Muscle of leg (tissue), 3 donors: ENCODE measurements at regions not wholly inside any gene's neighbourhood (a gene's known extent, or its start where the extent isn't known, plus 50 kb on each side); places are given as distances from the start of the nearest gene placed in this dataset.

Experiments used
- DNase-seq: peaks from one replicate; pipeline ENCODE4 v3.0.0; 2013
- H3K27ac ChIP-seq: one replicate; pipeline ENCODE4 v1.5.1; 2013; ENCODE audit warnings: mild to moderate bottlenecking, low read length, control low read depth
- H3K27me3 ChIP-seq: one replicate; pipeline ENCODE4 v1.6.1; 2013; ENCODE audit warnings: low read length; ENCODE audit not compliant: control insufficient read depth, insufficient read depth
- H3K36me3 ChIP-seq: one replicate; pipeline ENCODE4 v1.6.1; 2013; ENCODE audit warnings: low read length; ENCODE audit not compliant: control insufficient read depth, insufficient read depth
- H3K4me1 ChIP-seq: one replicate; pipeline ENCODE4 v1.6.1; 2013; ENCODE audit warnings: low read length; ENCODE audit not compliant: control insufficient read depth, insufficient read depth
- H3K4me3 ChIP-seq: one replicate; pipeline ENCODE4 v1.5.1; 2013; ENCODE audit warnings: low read length, control low read depth
- H3K9me3 ChIP-seq: replicated peaks from 2 replicates; pipeline ENCODE4 v1.6.1; 2013; ENCODE audit warnings: low read depth, low read length; ENCODE audit not compliant: control insufficient read depth
- WGBS: methylation state at CpG from one replicate; pipeline ENCODE4 v1.1.5; 2013; ENCODE audit warnings: missing lambda C conversion rate; ENCODE audit not compliant: insufficient coverage; 5-methylcytosine and 5-hydroxymethylcytosine counted together

GRCh38 chr14:56963381-56963780, 153.1 kb upstream of the OTX2 start:
- H3K4me3 ChIP-seq: no peak overlapping the region
- peak; percentile 12 for DNase-seq
- no peak overlapping the region for H3K27ac ChIP-seq
- H3K27me3 ChIP-seq: no peaks in the 10 kb centered on the region
- WGBS: 100% methylated on average over 1 of the region's 6 CpGs
- H3K36me3 ChIP-seq: no peaks in the 10 kb centered on the region
- no peaks in the 10 kb centered on the region for H3K4me1 ChIP-seq
- no peaks in the 10 kb centered on the region for H3K9me3 ChIP-seq

GRCh38 chr14:56962444-56963080, 152.3 kb upstream of the OTX2 start:
- 86% methylated on average over 1 of the region's 4 CpGs for WGBS
- no peak overlapping the region for H3K4me3 ChIP-seq
- H3K27ac ChIP-seq: no peak overlapping the region

GRCh38 chr14:56959869-56960268, 149.6 kb upstream of the OTX2 start:
- H3K4me3 ChIP-seq: no peak overlapping the region
- no peaks in the 10 kb centered on the region for H3K27me3 ChIP-seq
- DNase-seq: no peak
- no peaks in the 10 kb centered on the region for H3K9me3 ChIP-seq
- no peak overlapping the region for H3K27ac ChIP-seq
- H3K36me3 ChIP-seq: no peaks in the 10 kb centered on the region
- H3K4me1 ChIP-seq: no peaks in the 10 kb centered on the region

More at GRCh38 chr14:56962444-56963080, 152.3 kb upstream of the OTX2 start:
- no peaks in the 10 kb centered on the region for H3K4me1 ChIP-seq
- no peaks in the 10 kb centered on the region for H3K27me3 ChIP-seq
- H3K36me3 ChIP-seq: no peaks in the 10 kb centered on the region
- no peaks in the 10 kb centered on the region for H3K9me3 ChIP-seq
- no peak for DNase-seq

GRCh38 chr14:56959121-56959520, 148.8 kb upstream of the OTX2 start:
- no peak overlapping the region for H3K27ac ChIP-seq
- no peaks in the 10 kb centered on the region for H3K9me3 ChIP-seq
- no peak for DNase-seq
- H3K4me3 ChIP-seq: no peak overlapping the region
- H3K27me3 ChIP-seq: no peaks in the 10 kb centered on the region
- no peaks in the 10 kb centered on the region for H3K4me1 ChIP-seq
- no peaks in the 10 kb centered on the region for H3K36me3 ChIP-seq

GRCh38 chr14:56956182-56956581, 145.9 kb upstream of the OTX2 start:
- no peak for DNase-seq
- no CpG with 5 or more reads among the region's 2 CpGs for WGBS
- Histone ChIP-seq H3K4me3 (no peak overlapping the region), H3K36me3 (no peaks in the 10 kb centered on the region), H3K27ac (no peak overlapping the region), H3K9me3 (no peaks in the 10 kb centered on the region), H3K4me1 (no peaks in the 10 kb centered on the region), H3K27me3 (no peaks in the 10 kb centered on the region)

- H3K27ac ChIP-seq: no peak overlapping the region
- WGBS: no CpG with 5 or more reads among the region's 3 CpGs
- DNase-seq: no peak
- no peaks in the 10 kb centered on the region for H3K27me3 ChIP-seq
- no peaks in the 10 kb centered on the region for H3K4me1 ChIP-seq
- H3K4me3 ChIP-seq: no peak overlapping the region
- no peaks in the 10 kb centered on the region for H3K36me3 ChIP-seq
- no peaks in the 10 kb centered on the region for H3K9me3 ChIP-seq
These were observed 145.5 kb upstream of the OTX2 start for GRCh38 chr14:56955745-56956144.

- Histone ChIP-seq H3K27ac (no peak overlapping the region), H3K9me3 (no peaks in the 10 kb centered on the region), H3K4me3 (no peak overlapping the region), H3K27me3 (no peaks in the 10 kb centered on the region), H3K4me1 (no peaks in the 10 kb centered on the region), H3K36me3 (no peaks in the 10 kb centered on the region)
- peak; percentile 20 for DNase-seq
- WGBS: 0% methylated on average over 1 of the region's 5 CpGs
These were observed 143.6 kb upstream of the OTX2 start for GRCh38 chr14:56953884-56954283.

GRCh38 chr14:56952766-56953473, 142.6 kb upstream of the OTX2 start:
- Histone ChIP-seq H3K9me3 (no peaks in the 10 kb centered on the region), H3K27me3 (no peaks in the 10 kb centered on the region), H3K4me1 (no peaks in the 10 kb centered on the region), H3K27ac (no peak overlapping the region), H3K4me3 (no peak overlapping the region), H3K36me3 (no peaks in the 10 kb centered on the region)
- DNase-seq: peak; percentile 30
- WGBS: 80% methylated on average over 1 of the region's 3 CpGs

GRCh38 chr14:56949828-56950227, 139.5 kb upstream of the OTX2 start:
- no peaks in the 10 kb centered on the region for H3K4me1 ChIP-seq
- peak; percentile 29 for DNase-seq
- WGBS: no CpG with 5 or more reads among the region's 2 CpGs
- no peak overlapping the region for H3K4me3 ChIP-seq
- no peak overlapping the region for H3K27ac ChIP-seq
- H3K9me3 ChIP-seq: no peaks in the 10 kb centered on the region
- no peaks in the 10 kb centered on the region for H3K36me3 ChIP-seq
- H3K27me3 ChIP-seq: no peaks in the 10 kb centered on the region

- Histone ChIP-seq H3K4me3 (no peak overlapping the region), H3K27ac (no peak overlapping the region), H3K36me3 (no peaks in the 10 kb centered on the region), H3K4me1 (no peaks in the 10 kb centered on the region), H3K27me3 (no peaks in the 10 kb centered on the region), H3K9me3 (no peaks in the 10 kb centered on the region)
- 0% methylated on average over 1 of the region's 2 CpGs for WGBS
- DNase-seq: no peak
These were observed 135.0 kb upstream of the OTX2 start for GRCh38 chr14:56945291-56945690.
